GM18867 (cell line): ENCODE measurements at regions not wholly inside any gene's neighbourhood (a gene's known extent, or its start where the extent isn't known, plus 50 kb on each side); places are given as distances from the start of the nearest gene placed in this dataset.
"Not testable (repeated sequence)": the region's sequence is repeated elsewhere in the genome, so short reads cannot be mapped to it uniquely, and the experiment has no call there.

ENCODE experiments used
- ATAC-seq: cut with Tn5 transposase; IDR thresholded peaks from one replicate; pipeline ENCODE4 v1.9.1; 2021; ENCODE audit warnings: mild to moderate bottlenecking, moderate library complexity; ENCODE audit not compliant: unreplicated experiment

- not testable (repeated sequence) for ATAC-seq
Measured at GRCh38 chr15:38797506-38797905, 232.9 kb upstream of the RASGRP1 start.

GRCh38 chr15:38799202-38799601 lies 234.6 kb upstream of the RASGRP1 start:
- not testable (repeated sequence) for ATAC-seq

GRCh38 chr15:38809621-38810020 lies 245.0 kb upstream of the RASGRP1 start:
- ATAC-seq: no peak

- ATAC-seq: no peak
Measured at GRCh38 chr15:38810686-38811085, 246.1 kb upstream of the RASGRP1 start.

GRCh38 chr15:38814254-38814653 lies 249.6 kb upstream of the RASGRP1 start:
- ATAC-seq: not testable (repeated sequence)

- no peak for ATAC-seq
Measured at GRCh38 chr15:38814891-38815290, 250.3 kb upstream of the RASGRP1 start.

- peak; percentile 95 for ATAC-seq
Measured at GRCh38 chr15:38817427-38818156, 253.0 kb upstream of the RASGRP1 start.

GRCh38 chr15:38818157-38818790 lies 253.7 kb upstream of the RASGRP1 start:
- peak; percentile 7 for ATAC-seq

- ATAC-seq: no peak
Measured at GRCh38 chr15:38819387-38819950, 254.9 kb upstream of the RASGRP1 start.

- no peak for ATAC-seq
Measured at GRCh38 chr15:38823263-38823662, 258.6 kb upstream of the RASGRP1 start.

- no peak for ATAC-seq
Measured at GRCh38 chr15:38824719-38825118, 260.1 kb upstream of the RASGRP1 start.

- ATAC-seq: no peak
Measured at GRCh38 chr15:38826880-38827279, 262.3 kb upstream of the RASGRP1 start.

GRCh38 chr15:38828031-38828532 lies 263.5 kb upstream of the RASGRP1 start:
- ATAC-seq: no peak

GRCh38 chr15:38829086-38829485 lies 264.5 kb upstream of the RASGRP1 start:
- no peak for ATAC-seq

- no peak for ATAC-seq
Measured at GRCh38 chr15:38842226-38842625, 277.6 kb upstream of the RASGRP1 start.

GRCh38 chr15:38843051-38843501 lies 278.5 kb upstream of the RASGRP1 start:
- no peak for ATAC-seq

GRCh38 chr15:38843736-38844590 lies 279.3 kb upstream of the RASGRP1 start:
- ATAC-seq: no peak

- ATAC-seq: no peak
Measured at GRCh38 chr15:38844736-38845135, 280.1 kb upstream of the RASGRP1 start.

GRCh38 chr15:38846346-38846745 lies 281.7 kb upstream of the RASGRP1 start:
- no peak for ATAC-seq

GRCh38 chr15:38847666-38848065 lies 283.1 kb upstream of the RASGRP1 start:
- no peak for ATAC-seq

- no peak for ATAC-seq
Measured at GRCh38 chr15:38849046-38849445, 284.4 kb upstream of the RASGRP1 start.
